Mucosa of descending colon (tissue), 3 donors: ENCODE measurements at regions not wholly inside any gene's neighbourhood (a gene's known extent, or its start where the extent isn't known, plus 50 kb on each side); places are given as distances from the start of the nearest gene placed in this dataset.
"Not testable (repeated sequence)": the region's sequence is repeated elsewhere in the genome, so short reads cannot be mapped to it uniquely, and the experiment has no call there.

ENCODE experiments used
- ATAC-seq: fragments of 200-7000 bp; cut with Tn5 transposase; one replicate; pipeline ENCODE4 v1.9.1; 2020; ENCODE audit warnings: mild to moderate bottlenecking, moderate library complexity
- DNase-seq, 3 donors: peaks; one replicate each; pipeline ENCODE4 v3.0.0-alpha.2; 2020
- H3K36me3 ChIP-seq: fragments of 200-600 bp; one replicate; pipeline ENCODE4 v1.8.0; 2021; ENCODE audit warnings: low read depth, mild to moderate bottlenecking
- H3K4me1 ChIP-seq: fragments of 200-600 bp; one replicate; pipeline ENCODE4 v1.8.0; 2021; ENCODE audit warnings: low read depth, mild to moderate bottlenecking
- H3K4me3 ChIP-seq: fragments of 200-600 bp; one replicate; pipeline ENCODE4 v1.8.0; 2021; ENCODE audit warnings: mild to moderate bottlenecking
- H3K9me3 ChIP-seq: fragments of 200-600 bp; one replicate; pipeline ENCODE4 v1.8.0; 2021; ENCODE audit warnings: mild to moderate bottlenecking
- intact Hi-C, 2 donors: fragments of 100-400 bp; cut with DNase I in 1 of 2; cut with micrococcal nuclease in 1 of 2; formaldehyde crosslinking; loops; one replicate each; pipeline versions ENCODE4 v1.11.0 to v1.11.1; 2022; cut with DNase I, micrococcal nuclease
- TF ChIP-seq, protein P1 (sequence below): fragments of 200-600 bp; IDR thresholded peaks from one replicate; pipeline ENCODE4 v1.8.0; 2022; ENCODE audit warnings: antibody characterized with exemption, mild to moderate bottlenecking
- donor health status: DM: no; HTN: no; CAD: no; lungs with moderate emphysema.
- donor health status: DM: no; HTN: no; CAD: no.
- donor health status: DM: no; HTN: yes; CAD: no.

DNA sequence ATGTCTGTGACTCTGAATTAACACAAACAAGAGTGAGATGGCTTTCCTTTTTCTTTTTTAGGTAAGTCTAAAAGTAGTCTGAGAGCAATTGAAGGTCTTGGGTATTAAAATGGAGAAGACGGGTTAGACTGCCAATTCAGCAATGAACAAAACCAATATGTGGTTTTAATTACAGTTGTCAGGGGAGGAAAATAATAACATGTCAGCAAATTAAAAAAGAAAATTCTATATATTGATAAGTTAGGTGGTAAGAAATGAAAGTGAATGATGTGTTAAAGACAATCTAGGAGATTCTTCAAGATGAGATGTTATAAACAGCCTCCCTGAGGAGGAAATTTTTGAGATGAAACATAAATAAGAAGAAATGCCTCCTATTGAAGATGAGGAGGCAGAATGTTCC lies 150.6 kb upstream of the HSF2 start:
- no peak overlapping the region for H3K4me3 ChIP-seq
- peaks cover 9% of the 10 kb centered on the region for H3K9me3 ChIP-seq
- ATAC-seq (no peak), DNase-seq (no peak)
- TF ChIP-seq, protein P1, sequence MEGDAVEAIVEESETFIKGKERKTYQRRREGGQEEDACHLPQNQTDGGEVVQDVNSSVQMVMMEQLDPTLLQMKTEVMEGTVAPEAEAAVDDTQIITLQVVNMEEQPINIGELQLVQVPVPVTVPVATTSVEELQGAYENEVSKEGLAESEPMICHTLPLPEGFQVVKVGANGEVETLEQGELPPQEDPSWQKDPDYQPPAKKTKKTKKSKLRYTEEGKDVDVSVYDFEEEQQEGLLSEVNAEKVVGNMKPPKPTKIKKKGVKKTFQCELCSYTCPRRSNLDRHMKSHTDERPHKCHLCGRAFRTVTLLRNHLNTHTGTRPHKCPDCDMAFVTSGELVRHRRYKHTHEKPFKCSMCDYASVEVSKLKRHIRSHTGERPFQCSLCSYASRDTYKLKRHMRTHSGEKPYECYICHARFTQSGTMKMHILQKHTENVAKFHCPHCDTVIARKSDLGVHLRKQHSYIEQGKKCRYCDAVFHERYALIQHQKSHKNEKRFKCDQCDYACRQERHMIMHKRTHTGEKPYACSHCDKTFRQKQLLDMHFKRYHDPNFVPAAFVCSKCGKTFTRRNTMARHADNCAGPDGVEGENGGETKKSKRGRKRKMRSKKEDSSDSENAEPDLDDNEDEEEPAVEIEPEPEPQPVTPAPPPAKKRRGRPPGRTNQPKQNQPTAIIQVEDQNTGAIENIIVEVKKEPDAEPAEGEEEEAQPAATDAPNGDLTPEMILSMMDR = no peak
- intact Hi-C loops = no loop called here
- no peaks in the 10 kb centered on the region for H3K4me1 ChIP-seq
- no peaks in the 10 kb centered on the region for H3K36me3 ChIP-seq

DNA sequence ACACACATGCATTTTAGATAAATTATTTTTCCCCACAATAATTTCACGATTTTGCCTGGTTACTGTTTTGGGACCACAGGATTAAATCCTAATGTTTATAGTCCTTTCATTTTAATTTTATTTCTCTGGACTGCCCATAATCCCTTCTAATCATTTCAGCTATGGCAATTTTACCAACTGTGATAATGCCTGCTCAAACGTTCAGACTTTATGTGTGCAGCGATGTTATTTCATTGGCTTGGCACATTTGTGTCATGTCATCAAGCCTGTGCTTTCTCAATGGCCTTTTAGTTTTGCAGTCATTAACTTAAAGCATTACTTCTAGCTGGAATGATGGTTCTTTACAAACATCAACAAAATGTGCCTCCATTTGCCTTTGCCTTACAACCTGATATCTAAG lies 140.6 kb upstream of the HSF2 start:
- Histone ChIP-seq H3K36me3 (no peaks in the 10 kb centered on the region), H3K4me3 (no peak overlapping the region), H3K9me3 (no peaks in the 10 kb centered on the region), H3K4me1 (no peaks in the 10 kb centered on the region)
- ATAC-seq = no peak
- intact Hi-C loops = no loop called here
- DNase-seq = no peak
- TF ChIP-seq, protein P1 = no peak

DNA sequence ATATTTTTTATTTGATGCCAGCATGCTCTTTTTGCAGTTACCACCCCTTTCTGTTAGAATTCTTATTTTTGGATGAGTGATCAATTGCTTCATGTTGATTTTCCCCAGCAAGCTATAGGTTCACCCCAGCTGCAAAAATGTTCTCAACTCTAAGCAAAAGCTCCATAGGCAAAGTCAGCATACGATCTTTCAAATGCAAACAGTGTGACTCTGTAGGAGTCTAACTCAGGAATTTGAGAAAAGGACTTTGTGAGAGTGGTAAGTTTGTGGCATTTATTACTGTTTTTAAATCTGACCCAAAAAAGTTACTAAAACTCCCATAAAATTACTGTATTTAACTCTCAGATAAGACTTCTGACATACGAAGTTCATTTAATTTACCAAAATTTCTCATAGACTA lies 134.9 kb upstream of the HSF2 start:
- no peaks in the 10 kb centered on the region for H3K4me1 ChIP-seq
- TF ChIP-seq, protein P1 = no peak
- ATAC-seq (no peak), DNase-seq (no peak)
- no peaks in the 10 kb centered on the region for H3K9me3 ChIP-seq
- no peak overlapping the region for H3K4me3 ChIP-seq
- no peaks in the 10 kb centered on the region for H3K36me3 ChIP-seq
- intact Hi-C loops = no loop called here

DNA sequence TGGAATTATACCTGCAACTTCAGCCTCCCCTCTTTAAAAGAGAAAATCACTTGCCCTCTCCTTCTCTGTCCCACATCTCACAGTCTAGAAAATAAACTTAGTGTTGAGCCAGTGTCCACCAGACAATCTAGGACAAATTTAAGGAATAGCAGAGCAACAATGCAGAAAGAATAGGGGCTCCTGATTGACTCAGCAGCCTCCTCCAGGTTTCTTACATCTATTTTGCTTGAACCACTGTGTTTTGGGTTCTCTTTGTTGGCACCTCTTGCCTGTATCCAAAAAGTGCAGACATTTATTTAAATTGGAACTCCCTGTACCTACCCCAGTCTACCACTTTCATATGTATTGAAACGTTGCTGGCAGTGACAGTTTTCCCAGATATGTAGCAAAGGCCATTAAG lies 133.7 kb upstream of the HSF2 start:
- H3K4me3 ChIP-seq = no peak overlapping the region
- no peaks in the 10 kb centered on the region for H3K4me1 ChIP-seq
- intact Hi-C loops = no loop called here
- H3K36me3 ChIP-seq = no peaks in the 10 kb centered on the region
- no peaks in the 10 kb centered on the region for H3K9me3 ChIP-seq
- TF ChIP-seq, protein P1 = no peak
- no peak for ATAC-seq
- DNase-seq = no peak

DNA sequence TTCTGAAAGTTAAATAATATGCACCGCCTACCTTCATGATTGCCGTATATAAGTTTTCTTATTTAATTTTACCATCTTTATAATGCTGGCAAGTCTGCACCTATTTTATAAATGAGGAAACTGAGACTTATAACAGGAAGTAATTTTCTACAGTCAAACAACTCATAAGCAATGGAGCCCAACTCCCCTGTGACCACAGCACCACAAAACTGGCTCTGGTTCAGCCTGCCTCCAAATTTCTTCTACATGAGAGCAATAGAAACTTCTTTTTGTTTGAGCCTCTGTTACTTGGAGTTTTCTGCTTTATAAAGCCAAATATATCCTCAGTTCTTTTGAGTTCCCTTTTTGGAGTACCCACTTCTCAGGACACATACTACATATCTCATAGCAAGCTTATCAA lies 131.1 kb upstream of the HSF2 start:
- TF ChIP-seq, protein P1 = no peak
- intact Hi-C loops = no loop called here
- ATAC-seq = no peak

DNA sequence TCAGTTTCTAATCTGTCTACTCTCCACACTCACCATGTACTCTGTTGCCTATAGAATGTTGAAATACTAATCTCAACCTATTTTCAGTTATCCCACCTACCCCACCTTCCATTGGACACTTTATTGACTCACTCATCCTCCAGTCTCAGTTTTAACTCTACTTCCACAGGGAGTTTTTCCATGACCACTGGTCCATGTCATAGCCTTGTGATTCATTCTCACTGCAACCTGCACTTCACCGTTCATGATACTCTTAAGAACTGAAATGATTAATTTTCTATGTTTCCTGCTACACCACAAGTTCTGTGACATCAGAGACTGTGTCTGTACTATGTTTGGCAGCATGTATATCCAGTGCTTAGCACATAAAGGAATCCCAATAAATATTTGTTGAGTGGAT lies 122.8 kb upstream of the HSF2 start:
- Histone ChIP-seq H3K9me3 (no peaks in the 10 kb centered on the region), H3K4me3 (no peak overlapping the region), H3K36me3 (no peaks in the 10 kb centered on the region), H3K4me1 (no peaks in the 10 kb centered on the region)
- DNase-seq (no peak), ATAC-seq (no peak)
- TF ChIP-seq, protein P1 = no peak
- intact Hi-C loops = no loop called here

More for the DNA sequence above, 131.1 kb upstream of the HSF2 start:
- no peaks in the 10 kb centered on the region for H3K9me3 ChIP-seq
- no peak overlapping the region for H3K4me3 ChIP-seq
- H3K36me3 ChIP-seq = no peaks in the 10 kb centered on the region
- no peak for DNase-seq
- H3K4me1 ChIP-seq = no peaks in the 10 kb centered on the region

DNA sequence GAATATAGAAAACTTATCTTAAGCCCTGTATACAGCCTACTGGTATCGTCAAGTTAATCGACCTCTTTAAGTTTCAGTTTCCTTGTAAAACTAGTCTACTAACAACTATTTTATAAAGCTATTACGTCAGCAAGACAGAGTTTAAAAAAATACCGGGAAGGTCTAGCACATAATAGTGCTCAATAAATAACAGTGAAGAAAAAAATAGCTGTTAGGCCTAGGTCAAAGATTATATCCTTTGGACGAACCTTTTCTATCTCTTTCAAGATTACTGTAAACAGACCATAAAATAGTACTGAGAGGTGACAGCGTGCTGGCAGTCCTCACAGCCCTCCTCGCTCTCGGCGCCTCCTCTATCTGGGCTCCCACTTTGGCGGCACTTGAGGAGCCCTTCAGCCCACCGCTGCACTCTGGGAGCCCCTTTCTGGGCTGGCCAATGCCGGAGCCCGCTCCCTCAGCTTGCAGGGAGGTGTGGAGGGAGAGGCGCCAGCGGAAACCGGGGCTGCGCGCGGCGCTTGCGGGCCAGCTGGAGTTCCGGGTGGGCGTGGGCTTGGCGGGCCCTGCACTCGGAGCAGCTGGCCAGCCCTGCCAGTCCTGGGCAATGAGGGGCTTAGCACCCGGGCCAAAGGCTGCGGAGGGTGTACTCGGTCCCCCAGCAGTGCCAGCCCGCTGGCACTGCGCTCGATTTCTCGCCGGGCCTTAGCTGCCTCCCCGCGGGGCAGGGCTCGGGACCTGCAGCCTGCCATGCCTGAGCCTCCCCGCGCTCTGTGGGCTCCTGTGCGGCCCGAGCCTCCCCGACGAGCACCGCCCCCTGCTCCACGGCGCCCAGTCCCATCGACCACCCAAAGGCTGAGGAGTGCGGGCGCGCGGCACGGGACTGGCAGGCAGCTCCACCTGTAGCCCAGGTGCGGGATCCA lies 119.1 kb upstream of the HSF2 start:
- H3K36me3 ChIP-seq, H3K9me3 ChIP-seq, intact Hi-C loops, H3K4me3 ChIP-seq, H3K4me1 ChIP-seq, DNase-seq, ATAC-seq: not testable (repeated sequence)
